NCI-H345 treated with DMSO at 0.1 percent for 48 hours (cell line): ENCODE measurements at regions not wholly inside any gene's neighbourhood (a gene's known extent, or its start where the extent isn't known, plus 50 kb on each side); places are given as distances from the start of the nearest gene placed in this dataset.
"Not testable (repeated sequence)": the region's sequence is repeated elsewhere in the genome, so short reads cannot be mapped to it uniquely, and the experiment has no call there.

Experiments used
- DNase-seq: peaks from one replicate; lab custom pipeline; 2025; ENCODE audit not compliant: unreplicated experiment; lab: John Stamatoyannopoulos, UW

DNA sequence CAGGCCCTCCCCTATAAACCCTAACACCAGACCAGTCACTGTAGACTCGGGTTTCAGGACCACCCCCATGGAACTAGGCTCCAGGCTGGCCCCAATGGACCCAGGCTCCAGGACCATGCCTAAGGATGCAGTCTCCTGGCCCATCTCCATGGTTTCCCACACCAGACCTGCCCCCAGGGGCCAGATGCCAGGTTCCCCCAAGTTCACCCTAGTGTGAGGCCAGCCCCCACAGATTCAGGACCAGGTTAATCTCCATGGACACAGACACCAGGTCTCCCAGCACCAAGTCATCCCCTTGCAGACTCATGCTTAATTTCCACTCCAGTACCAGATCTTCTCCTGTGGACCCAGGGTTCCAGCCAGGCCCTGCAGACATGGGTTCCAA, 103.8 kb upstream of the LANCL2 start:
- no peak for DNase-seq

DNA sequence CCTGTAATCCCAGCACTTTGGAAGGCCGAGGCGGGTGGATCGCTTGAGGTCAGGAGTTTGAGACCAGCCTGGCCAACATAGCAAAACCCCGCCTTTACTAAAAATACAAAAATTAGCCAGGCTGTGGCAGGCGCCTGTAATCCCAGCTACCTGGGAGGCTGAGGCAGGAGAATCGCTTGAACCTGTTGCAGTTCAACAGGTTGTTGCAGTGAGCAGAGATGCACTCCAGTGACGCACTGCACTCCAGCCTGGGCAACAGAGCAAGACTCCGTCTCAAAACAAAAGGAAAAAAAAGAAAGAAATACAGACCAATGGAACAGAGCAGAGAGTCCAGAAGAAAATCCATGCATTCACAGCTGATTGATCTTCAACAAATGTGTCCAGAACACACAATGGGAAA, 99.8 kb upstream of the LANCL2 start:
- DNase-seq = not testable (repeated sequence)

DNA sequence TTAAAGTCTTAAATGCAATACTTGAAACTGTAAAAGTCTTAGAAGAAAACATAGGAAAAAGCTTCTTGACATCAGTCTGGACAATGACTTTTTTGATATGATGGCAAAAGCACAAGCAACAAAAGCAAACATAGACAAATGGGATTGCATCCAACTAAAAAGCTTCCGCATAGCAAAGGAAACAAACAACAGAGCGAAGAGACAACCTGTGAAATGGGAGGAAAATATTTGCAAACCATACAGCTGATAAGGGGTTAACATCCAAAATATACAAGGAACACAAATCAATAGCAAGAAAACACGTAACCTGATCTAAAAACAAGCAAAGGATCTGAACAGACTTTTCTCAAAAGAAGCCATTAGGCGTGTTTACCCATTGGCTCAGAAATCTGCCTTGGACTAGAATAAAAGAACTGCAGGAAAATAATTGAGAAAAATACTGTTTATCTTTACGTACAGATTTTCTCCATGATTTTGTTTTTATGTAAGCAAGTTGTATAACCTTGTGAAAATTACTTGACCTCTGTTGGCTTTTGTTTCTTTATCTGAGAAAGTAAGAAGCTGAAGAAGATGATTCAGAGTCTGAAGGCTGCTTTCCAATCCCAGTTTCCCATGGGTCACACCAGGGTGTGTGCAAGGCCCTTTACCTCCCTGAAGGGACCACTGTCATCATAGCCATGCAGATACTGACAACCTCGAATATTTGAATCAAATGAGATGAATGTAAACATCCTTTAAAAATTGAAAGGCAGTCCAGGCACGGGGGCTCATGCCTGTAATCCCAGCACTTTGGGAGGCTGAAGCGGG, 99.1 kb upstream of the LANCL2 start:
- no peak for DNase-seq

DNA sequence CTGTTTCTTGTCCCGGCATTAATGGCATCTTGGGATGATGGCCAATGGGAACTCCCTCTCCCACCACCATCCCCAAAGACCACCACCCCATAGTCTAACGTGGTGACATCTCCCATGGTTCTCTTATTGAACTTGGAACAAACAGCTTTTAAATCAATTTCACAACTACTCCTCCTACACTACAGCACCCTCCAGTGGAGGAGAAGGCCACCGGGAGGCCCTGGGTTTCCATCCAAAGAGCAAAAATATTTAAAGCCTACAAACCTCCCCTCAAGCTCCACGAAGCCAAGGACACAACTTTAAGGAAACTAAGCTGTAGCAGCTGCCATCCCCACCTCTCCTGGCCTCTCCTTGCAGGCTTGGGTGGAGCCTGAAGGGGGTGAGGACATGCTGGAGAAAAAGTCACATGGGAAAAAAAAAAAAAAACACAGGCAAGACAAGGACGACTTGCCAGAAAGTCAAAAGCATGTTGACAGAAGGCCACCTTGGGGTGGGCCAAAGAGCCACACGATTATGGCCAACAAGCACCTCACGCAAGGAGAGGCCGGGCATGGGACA, 94.0 kb upstream of the LANCL2 start:
- DNase-seq = no peak

DNA sequence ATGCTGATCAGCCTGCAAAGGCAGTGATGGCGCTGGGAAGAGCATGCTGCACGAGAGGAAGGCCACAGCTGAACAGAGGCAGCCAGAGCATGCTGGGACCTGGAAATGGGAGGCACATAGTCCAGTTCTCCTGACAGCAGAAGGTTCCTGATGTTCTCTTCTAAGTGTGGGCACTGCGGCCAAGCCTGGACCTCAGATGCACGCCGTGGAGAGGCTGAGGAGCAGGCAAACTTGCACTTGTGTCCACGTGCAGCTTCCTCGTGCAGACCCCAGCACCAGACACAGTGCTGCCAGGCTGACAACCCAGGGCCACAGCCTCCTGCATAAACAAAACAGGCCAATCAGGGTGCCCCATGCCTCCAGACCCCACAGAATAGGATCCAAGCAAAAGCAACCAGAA, 93.5 kb upstream of the LANCL2 start:
- no peak for DNase-seq

DNA sequence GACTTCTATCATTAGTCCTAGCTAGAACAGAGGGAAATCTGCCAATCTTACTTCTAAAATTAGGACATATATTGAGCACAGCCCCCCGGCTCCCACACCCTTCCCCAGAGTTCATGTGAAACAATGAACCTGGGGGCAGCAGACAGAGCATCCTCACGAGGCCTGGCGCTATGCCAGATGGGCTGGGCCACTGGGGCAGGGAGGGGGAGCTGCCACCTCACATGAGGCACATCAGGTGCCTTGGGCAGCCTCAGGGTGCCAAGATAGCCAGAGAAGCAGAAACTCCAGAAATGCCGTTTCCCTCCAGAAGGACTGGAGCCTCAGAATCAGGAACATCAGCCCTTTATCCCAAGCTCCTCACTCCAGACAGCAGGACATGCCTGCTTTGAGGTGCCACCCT, 92.8 kb upstream of the LANCL2 start:
- peak; percentile 4 for DNase-seq

DNA sequence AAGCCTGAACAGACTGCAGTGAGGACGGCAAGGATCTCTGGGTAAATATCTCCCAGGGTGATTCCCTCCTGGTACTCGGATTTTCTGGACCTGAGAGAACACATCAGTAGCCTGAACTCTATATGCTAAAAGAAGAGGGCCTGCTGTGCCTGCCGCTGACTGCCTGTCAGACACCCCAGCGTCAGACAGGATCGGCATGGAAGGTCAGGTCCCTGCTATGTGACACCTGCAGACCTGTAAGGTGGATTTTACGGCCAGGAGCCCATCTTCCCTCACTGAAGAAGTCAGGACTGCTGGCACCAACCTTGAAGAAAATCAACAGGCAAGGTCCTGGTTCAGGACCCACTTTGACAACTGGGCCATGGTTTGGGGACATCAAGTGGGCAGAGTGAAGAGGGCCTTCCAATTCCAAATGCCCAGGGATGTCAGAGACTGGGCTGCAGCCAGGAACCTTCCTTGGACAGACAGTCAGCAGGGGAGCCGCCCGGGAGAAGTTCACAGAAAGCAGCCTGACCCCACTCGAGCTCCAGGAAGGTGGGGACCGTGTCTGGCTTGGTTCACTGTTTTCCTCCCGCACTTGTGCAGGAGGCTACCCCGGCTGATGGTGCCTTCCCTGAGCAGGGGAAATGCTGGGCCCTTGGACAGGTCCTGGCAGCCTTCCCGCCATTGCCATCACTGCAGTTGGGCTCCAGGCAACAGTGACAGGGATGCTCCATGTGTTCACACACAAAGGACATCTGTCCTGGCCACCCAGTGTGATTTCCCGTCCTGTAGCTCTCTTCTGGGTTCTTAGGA, 91.8 kb upstream of the LANCL2 start:
- DNase-seq = no peak

DNA sequence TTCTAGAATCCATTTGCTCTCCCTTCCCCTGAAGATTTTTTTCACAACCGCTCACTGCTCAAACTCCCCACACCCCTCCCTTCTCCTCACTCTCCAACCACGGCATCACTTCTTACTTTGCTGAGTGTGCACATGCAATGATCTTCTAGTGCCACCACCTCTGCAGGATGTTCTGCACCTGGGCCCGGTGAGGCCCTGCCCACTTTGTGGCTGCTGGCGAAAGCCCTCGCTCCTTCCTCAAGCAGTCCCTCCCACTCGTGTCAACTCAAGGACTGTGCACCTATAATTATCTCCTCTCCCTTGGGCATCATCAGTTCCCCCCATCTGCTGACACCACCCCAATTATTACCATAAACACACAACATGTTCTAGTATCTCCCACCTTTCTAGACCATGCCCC, 91.0 kb upstream of the LANCL2 start:
- no peak for DNase-seq

DNA sequence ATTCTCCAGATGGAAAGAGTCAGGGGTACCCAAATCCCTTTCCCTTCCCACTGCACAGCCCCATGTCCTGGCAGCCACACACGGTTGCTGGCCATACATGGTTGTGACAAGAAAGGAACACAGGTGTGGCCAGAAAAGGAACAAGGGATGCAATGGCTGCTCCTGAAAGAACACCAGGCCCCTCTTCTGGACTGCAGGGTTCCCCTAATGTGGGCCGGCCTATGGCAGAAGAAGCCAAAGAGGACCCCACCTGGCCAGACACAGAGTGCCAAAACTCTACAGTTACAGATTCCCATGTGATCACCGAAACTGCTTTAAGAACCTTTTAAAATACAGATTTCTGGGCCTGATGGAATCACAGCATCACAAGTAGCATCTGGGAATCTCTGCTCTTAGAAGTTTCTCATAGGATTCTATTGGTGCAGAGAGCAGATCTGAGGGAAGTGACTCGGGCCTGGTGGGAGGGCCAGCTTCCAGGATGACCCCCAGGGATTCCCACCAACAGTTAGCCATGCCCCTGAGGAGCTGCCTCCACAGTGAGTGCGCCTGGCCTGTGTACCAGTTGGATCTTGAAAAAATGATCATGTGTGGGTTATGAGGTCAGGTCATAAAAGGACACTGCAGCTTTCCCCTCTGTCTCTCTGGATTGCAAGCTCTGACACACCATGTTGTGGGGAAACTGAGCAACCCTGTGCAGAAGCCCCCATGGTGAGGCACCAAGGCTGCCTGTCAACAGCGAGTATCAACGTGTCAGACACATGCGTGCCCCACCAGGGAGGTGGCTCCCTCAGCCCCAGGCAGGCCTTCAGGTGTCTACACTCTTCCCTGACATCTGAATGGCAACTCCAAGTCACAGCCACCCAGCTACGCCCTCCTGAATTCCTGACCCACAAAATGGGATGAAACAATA, 89.6 kb upstream of the LANCL2 start:
- DNase-seq = no peak

DNA sequence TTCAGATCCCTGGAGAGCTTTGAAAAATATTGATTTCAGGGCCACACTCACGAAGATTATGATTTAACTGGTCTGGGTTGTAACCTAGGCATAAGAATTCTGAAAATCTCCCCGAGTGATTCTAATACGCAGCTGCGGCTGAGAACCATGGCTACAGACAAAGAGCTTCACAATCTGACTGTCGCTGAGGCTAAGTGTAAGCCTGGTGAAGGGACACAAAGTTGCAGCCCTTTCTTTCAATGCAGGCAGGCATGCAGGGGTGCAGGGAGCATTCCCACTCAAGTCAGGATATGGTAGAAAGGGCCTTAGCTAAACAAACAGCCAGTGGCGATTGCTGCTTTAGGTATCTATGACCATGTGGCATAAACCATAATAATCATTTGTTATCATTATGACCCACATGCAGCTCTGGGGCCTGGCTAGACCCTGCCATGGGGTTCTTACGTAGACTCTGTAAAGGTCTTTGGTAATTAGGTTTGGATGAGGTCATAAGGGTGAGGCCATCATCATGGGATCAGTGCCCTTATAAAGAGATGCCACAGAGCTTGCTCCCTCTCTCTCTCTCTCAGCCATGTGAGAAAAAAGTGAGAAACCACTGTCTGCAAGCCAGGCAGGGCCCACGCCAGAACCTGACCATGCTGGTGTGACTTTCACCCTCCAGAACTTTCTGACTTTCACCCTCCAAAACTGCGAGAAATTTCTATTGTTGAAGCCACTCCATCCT, 88.4 kb upstream of the LANCL2 start:
- no peak for DNase-seq

DNA sequence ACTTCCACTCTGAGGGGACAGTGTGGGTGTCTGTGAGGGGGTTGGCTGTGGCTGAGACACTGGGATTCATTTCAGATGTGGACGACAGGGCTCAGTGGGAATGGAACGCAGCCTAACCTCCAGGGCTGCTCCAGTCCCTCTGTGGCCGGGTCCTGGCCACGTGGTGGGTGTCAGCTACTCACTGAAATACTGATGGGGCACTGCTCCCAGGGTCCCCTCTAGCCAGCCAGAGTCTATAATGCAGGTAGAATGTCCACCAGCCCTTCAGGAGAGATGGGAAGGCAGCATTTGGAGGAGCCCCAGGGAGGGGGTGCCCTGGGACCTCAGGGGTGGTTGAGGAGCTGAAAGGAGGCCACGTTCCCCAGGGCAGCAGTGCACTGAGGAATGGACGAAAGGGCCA, 87.2 kb upstream of the LANCL2 start:
- DNase-seq = no peak

DNA sequence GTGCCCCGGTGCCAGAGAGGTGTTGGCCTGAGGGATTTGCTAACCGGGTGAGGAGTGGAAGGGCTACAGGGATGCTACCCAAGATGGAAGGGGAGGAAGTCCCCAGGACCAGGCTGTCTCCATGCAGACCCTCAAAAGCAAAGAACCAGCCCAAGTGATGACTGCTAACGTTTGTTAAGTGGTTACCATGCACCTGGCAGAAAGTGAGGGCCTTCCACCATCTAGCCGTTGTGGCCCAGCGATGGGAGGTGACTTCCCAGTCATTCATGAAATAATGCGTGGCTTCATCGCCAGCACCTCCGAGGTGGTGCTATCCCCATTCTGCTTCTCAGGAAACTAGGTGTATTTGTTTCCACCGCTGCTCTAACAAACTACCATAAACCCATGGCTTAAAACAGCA, 86.8 kb upstream of the LANCL2 start:
- no peak for DNase-seq

DNA sequence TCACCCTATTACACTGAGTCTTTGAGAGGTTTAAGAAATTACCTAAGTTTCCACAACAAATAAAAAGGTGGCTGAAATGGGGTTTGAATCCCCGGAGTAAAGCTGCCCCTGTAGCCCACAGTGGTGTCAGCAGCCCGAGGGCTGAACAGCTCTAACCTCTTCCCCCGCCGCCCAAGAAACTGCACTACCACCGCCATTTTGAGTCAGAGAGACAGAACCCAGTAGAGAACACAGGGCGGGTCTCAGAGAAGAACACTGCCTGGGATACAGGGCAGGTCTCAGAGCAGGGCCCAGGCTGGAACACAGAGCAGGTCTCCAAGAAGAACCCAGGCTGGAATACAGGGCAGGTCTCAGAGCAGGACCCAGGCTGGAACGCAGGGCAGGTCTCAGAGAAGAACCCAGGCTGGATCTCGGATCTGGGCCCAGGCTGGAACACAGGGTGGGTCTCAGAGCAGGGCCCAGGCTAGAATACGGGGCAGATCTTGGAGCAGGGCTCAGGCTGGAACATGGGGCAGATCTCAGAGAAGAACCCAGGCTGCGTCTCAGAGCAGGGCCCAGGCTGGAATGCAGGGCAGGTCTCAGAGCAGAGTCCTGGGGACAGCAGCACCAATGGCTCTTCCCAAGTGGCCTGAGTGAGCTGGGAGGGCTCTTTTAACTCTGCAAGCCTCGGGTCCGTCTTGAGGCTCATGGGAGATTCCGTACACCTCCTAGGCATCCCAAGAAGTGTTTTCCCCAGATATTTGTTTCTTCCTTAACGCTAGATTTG, 85.9 kb upstream of the LANCL2 start:
- DNase-seq = no peak

DNA sequence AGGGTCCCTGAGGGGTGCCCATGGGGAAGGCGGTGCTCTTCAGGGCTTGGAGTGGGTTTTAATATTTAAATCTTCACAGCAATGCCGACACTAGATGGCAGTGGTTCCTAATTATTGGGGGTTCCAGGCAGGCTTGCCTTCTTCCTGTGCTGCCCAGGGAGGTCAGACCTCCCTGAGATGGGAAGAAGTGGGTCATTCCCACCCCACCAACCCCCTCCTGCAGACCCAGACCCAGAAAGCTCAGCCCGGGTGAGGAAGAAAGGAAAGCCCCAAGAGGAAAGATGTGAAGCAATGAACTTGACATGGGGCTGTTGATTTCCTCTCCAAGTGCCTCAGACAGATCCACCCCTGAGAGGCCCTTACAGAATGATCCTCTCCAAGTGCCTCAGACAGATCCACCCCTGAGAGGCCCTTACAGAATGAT, 85.1 kb upstream of the LANCL2 start:
- peak; percentile 77 for DNase-seq

DNA sequence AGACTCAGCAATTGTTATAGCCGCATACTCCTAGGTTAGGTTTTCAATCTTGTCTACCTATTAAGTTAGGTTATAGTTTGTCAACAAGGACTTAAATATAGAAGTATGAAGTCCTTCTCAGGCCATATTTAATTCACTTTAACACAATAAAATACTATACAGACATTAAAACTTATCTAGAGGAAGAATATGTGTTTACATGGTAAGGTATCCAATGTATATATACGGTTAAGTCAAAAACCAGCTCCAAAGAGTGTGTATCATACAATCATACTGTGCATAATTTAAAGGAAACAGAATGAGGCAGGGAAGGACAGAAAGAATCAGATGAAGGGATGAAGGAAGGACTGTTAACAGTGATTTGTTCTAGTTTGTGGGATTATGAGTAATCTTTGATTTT, 79.5 kb upstream of the LANCL2 start:
- DNase-seq = no peak

DNA sequence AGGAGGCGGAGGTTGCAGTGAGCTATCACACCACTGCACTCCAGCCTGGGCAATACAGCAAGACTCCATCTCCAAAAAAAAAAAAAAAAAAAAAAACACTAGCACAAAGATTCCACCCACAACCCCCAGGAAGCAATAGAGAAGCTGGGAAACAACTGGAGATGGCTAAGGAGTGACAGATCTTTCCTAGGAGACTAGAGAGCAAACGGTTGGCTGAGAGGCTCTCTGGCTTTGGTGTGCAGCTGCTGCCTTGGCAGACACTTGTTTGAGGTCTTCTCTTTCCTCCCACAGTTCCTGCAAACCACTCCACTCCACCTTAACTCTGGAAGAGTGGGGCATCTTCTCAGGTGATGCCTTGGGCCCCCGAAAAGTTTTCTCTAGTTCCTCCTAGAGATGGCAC, 78.5 kb upstream of the LANCL2 start:
- no peak for DNase-seq

DNA sequence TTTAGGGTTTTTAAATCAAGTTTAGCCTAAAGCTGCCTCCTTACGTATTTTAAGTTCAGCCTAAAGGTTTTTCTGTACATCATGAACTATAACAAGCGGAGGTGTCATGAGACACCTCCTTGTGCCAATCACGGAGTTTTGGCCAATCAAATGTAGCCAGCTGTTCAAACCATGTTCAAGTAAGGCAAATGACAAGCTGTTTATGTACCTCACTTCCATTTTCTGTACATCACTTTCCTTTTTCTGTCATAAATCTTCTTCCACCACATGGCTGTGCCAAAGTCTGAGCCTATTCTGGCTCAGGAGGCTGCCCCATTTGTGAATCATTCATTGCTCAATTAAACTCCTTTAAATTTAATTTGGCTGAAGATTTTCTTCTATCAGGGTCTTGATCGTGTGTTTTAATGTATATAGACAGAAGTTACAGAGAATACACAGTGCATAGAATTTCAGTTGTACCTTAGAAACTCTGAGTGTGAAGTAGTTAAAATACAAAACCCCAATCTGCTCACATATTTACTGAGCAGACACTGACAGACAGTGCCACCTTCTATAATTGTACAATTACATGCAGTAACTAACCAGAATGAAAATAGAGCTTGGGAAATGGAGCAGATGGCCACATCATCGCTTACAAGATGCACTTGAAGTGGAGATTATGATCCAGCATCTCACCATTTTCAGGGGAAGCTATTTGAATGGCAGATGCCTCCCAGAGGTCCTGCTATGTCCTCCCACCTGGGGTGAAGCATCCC, 76.9 kb upstream of the LANCL2 start:
- no peak for DNase-seq

DNA sequence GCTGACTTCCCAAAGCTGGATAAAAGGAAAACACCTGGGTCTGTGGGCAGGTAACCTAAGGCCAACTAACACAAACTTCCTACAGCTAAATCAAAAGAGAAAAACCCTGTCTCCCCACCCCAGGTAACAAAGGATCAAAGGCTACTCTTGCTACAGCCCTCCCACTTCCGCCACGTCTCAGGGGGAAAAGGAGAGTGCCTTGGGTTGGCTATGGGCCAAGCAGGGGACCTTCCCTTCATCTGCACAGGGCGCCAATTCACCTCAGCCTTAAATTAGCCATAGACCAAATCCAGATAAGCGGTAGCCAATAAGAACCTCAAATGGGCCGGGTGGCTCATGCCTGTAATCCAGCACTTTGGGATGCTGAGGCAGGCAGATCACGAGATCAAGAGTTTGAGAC, 69.1 kb upstream of the LANCL2 start:
- no peak for DNase-seq
